ENCODE measurements at regions not wholly inside any gene's neighbourhood (a gene's known extent, or its start where the extent isn't known, plus 50 kb on each side); places are given as distances from the start of the nearest gene placed in this dataset.

- H3K4me1 ChIP-seq (replicated peaks): no peaks in the 10 kb centered on the region
- no peak for DNase-seq (ENCODE audit: low read depth in 1 of 2, low spot score in 2 of 2)
- no peaks in the 10 kb centered on the region for H3K27me3 ChIP-seq (replicated peaks)
- H3K27ac ChIP-seq: no peak overlapping the region
- no peaks in the 10 kb centered on the region for H3K9me3 ChIP-seq (replicated peaks)
- H3K4me3 ChIP-seq: no peak overlapping the region
- H3K36me3 ChIP-seq: no peaks in the 10 kb centered on the region
Observed at GRCh38 chrX:7254144-7254543, 106.2 kb upstream of the PUDP start.

- no peak overlapping the region for H3K27ac ChIP-seq
Observed at GRCh38 chrX:7253565-7253964, 105.6 kb upstream of the PUDP start.

GRCh38 chrX:7252013-7252610 lies 104.2 kb upstream of the PUDP start:
- Histone ChIP-seq H3K27me3 (replicated peaks) (no peaks in the 10 kb centered on the region), H3K4me1 (replicated peaks) (no peaks in the 10 kb centered on the region), H3K27ac (no peak overlapping the region), H3K4me3 (no peak overlapping the region), H3K9me3 (replicated peaks) (no peaks in the 10 kb centered on the region), H3K36me3 (no peaks in the 10 kb centered on the region)
- no peak for DNase-seq (ENCODE audit: low read depth in 1 of 2, low spot score in 2 of 2)

More at GRCh38 chrX:7253565-7253964, 105.6 kb upstream of the PUDP start:
- Histone ChIP-seq H3K36me3 (no peaks in the 10 kb centered on the region), H3K4me3 (no peak overlapping the region), H3K9me3 (replicated peaks) (no peaks in the 10 kb centered on the region), H3K4me1 (replicated peaks) (no peaks in the 10 kb centered on the region), H3K27me3 (replicated peaks) (no peaks in the 10 kb centered on the region)
- no peak for DNase-seq (ENCODE audit: low read depth in 1 of 2, low spot score in 2 of 2)

- H3K4me1 ChIP-seq (replicated peaks): no peaks in the 10 kb centered on the region
- H3K27me3 ChIP-seq (replicated peaks): no peaks in the 10 kb centered on the region
- no peaks in the 10 kb centered on the region for H3K9me3 ChIP-seq (replicated peaks)
- no peak overlapping the region for H3K4me3 ChIP-seq
- no peak overlapping the region for H3K27ac ChIP-seq
- no peak for DNase-seq (ENCODE audit: low read depth in 1 of 2, low spot score in 2 of 2)
- no peaks in the 10 kb centered on the region for H3K36me3 ChIP-seq
Observed at GRCh38 chrX:7247346-7247745, 99.4 kb upstream of the PUDP start.

GRCh38 chrX:7244405-7244804 lies 96.5 kb upstream of the PUDP start:
- no peak for DNase-seq (ENCODE audit: low read depth in 1 of 2, low spot score in 2 of 2)
- Histone ChIP-seq H3K4me3 (no peak overlapping the region), H3K27me3 (replicated peaks) (no peaks in the 10 kb centered on the region), H3K36me3 (no peaks in the 10 kb centered on the region), H3K27ac (no peak overlapping the region), H3K4me1 (replicated peaks) (no peaks in the 10 kb centered on the region), H3K9me3 (replicated peaks) (no peaks in the 10 kb centered on the region)

GRCh38 chrX:7242613-7243012 lies 94.7 kb upstream of the PUDP start:
- H3K4me3 ChIP-seq: no peak overlapping the region
- H3K27me3 ChIP-seq (replicated peaks): no peaks in the 10 kb centered on the region
- DNase-seq (ENCODE audit: low read depth in 1 of 2, low spot score in 2 of 2): no peak
- H3K27ac ChIP-seq: no peak overlapping the region
- no peaks in the 10 kb centered on the region for H3K36me3 ChIP-seq
- no peaks in the 10 kb centered on the region for H3K4me1 ChIP-seq (replicated peaks)
- no peaks in the 10 kb centered on the region for H3K9me3 ChIP-seq (replicated peaks)

- no peak overlapping the region for H3K4me3 ChIP-seq
- H3K9me3 ChIP-seq (replicated peaks): no peaks in the 10 kb centered on the region
- no peaks in the 10 kb centered on the region for H3K36me3 ChIP-seq
- H3K27ac ChIP-seq: no peak overlapping the region
- H3K27me3 ChIP-seq (replicated peaks): no peaks in the 10 kb centered on the region
- no peaks in the 10 kb centered on the region for H3K4me1 ChIP-seq (replicated peaks)
- no peak for DNase-seq (ENCODE audit: low read depth in 1 of 2, low spot score in 2 of 2)
Observed at GRCh38 chrX:7240929-7241328, 93.0 kb upstream of the PUDP start.

GRCh38 chrX:7235071-7235470 lies 87.1 kb upstream of the PUDP start:
- no peaks in the 10 kb centered on the region for H3K9me3 ChIP-seq (replicated peaks)
- H3K4me3 ChIP-seq: no peak overlapping the region
- H3K27ac ChIP-seq: no peak overlapping the region
- H3K36me3 ChIP-seq: no peaks in the 10 kb centered on the region
- no peaks in the 10 kb centered on the region for H3K4me1 ChIP-seq (replicated peaks)
- H3K27me3 ChIP-seq (replicated peaks): no peaks in the 10 kb centered on the region
- no peak for DNase-seq (ENCODE audit: low read depth in 1 of 2, low spot score in 2 of 2)

- H3K36me3 ChIP-seq: no peaks in the 10 kb centered on the region
- no peak overlapping the region for H3K4me3 ChIP-seq
- no peaks in the 10 kb centered on the region for H3K4me1 ChIP-seq (replicated peaks)
- H3K9me3 ChIP-seq (replicated peaks): no peaks in the 10 kb centered on the region
- no peak overlapping the region for H3K27ac ChIP-seq
- DNase-seq (ENCODE audit: low read depth in 1 of 2, low spot score in 2 of 2): no peak
- no peaks in the 10 kb centered on the region for H3K27me3 ChIP-seq (replicated peaks)
Observed at GRCh38 chrX:7233580-7234406, 85.8 kb upstream of the PUDP start.

- Histone ChIP-seq H3K36me3 (no peaks in the 10 kb centered on the region), H3K9me3 (replicated peaks) (no peaks in the 10 kb centered on the region), H3K4me1 (replicated peaks) (no peaks in the 10 kb centered on the region), H3K27ac (no peak overlapping the region), H3K4me3 (no peak overlapping the region), H3K27me3 (replicated peaks) (no peaks in the 10 kb centered on the region)
- no peak for DNase-seq (ENCODE audit: low read depth in 1 of 2, low spot score in 2 of 2)
Observed at GRCh38 chrX:7228226-7228625, 80.3 kb upstream of the PUDP start.

- Histone ChIP-seq H3K27ac (no peak overlapping the region), H3K4me3 (no peak overlapping the region), H3K36me3 (no peaks in the 10 kb centered on the region), H3K4me1 (replicated peaks) (no peaks in the 10 kb centered on the region), H3K9me3 (replicated peaks) (no peaks in the 10 kb centered on the region), H3K27me3 (replicated peaks) (no peaks in the 10 kb centered on the region)
- no peak for DNase-seq (ENCODE audit: low read depth in 1 of 2, low spot score in 2 of 2)
Observed at GRCh38 chrX:7225338-7225737, 77.4 kb upstream of the PUDP start.

- H3K9me3 ChIP-seq (replicated peaks): no peaks in the 10 kb centered on the region
- H3K4me3 ChIP-seq: no peak overlapping the region
- no peaks in the 10 kb centered on the region for H3K27me3 ChIP-seq (replicated peaks)
- no peak for DNase-seq (ENCODE audit: low read depth in 1 of 2, low spot score in 2 of 2)
- no peaks in the 10 kb centered on the region for H3K4me1 ChIP-seq (replicated peaks)
- no peak overlapping the region for H3K27ac ChIP-seq
- no peaks in the 10 kb centered on the region for H3K36me3 ChIP-seq
Observed at GRCh38 chrX:7223271-7223670, 75.3 kb upstream of the PUDP start.

- Histone ChIP-seq H3K27ac (no peak overlapping the region), H3K9me3 (replicated peaks) (no peaks in the 10 kb centered on the region), H3K27me3 (replicated peaks) (no peaks in the 10 kb centered on the region), H3K36me3 (no peaks in the 10 kb centered on the region), H3K4me1 (replicated peaks) (no peaks in the 10 kb centered on the region), H3K4me3 (no peak overlapping the region)
- DNase-seq (ENCODE audit: low read depth in 1 of 2, low spot score in 2 of 2): no peak
Observed at GRCh38 chrX:7220121-7220520, 72.2 kb upstream of the PUDP start.

GRCh38 chrX:7219153-7219705 lies 71.3 kb upstream of the PUDP start:
- no peaks in the 10 kb centered on the region for H3K4me1 ChIP-seq (replicated peaks)
- H3K4me3 ChIP-seq: no peak overlapping the region
- DNase-seq (ENCODE audit: low read depth in 1 of 2, low spot score in 2 of 2): no peak
- no peaks in the 10 kb centered on the region for H3K36me3 ChIP-seq
- no peaks in the 10 kb centered on the region for H3K27me3 ChIP-seq (replicated peaks)
- H3K27ac ChIP-seq: no peak overlapping the region
- no peaks in the 10 kb centered on the region for H3K9me3 ChIP-seq (replicated peaks)

Data from SJSA1 (cell line).